Glomerular visceral epithelial cell (primary cell): ENCODE measurements at regions not wholly inside any gene's neighbourhood (a gene's known extent, or its start where the extent isn't known, plus 50 kb on each side); places are given as distances from the start of the nearest gene placed in this dataset.

Experiments used
- DNase-seq: peaks from one replicate; pipeline ENCODE4 v3.0.0-alpha.2; 2016; ENCODE audit errors: extremely low spot score

- no peak for DNase-seq
Measured at GRCh38 chr18:38047820-38048219, 482.2 kb upstream of the CELF4 start.

DNA sequence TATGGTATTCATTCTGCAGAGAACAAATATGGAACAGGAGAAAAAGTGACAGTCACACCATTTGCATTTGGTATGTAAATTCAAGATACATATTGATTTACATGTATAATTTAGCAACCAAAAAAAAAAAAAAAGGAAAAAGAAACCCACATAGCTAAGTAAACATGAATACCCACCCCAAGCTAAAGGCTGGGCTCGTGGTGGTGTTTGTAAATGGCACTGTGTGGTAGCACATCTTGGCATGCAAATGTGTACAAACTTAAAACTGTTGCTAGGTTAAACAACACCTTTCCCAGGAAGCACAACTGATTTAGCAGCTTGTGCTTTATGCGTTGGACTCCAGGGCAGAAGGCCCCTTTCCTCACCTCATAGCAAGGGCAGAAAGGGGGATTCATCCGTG, 481.1 kb upstream of the CELF4 start:
- no peak for DNase-seq

DNA sequence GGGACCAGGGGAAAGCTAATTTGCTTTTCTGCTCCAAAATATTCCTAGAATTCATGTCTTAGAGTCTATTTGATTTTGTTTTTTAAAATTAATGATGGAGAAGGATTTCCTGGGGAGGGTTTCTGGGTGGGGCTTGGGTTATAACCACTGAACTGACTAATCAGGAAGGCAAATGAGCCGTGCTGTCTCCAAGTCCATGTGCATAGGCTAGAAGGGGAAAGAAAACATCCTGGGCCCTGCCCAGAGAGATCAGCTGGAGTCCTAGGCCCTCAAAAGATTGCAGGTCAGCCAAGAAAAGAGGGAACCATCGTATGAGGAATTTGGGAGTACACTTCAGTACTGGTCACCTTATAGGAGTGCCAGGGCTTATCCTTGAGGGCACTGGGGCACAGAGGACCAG, 480.2 kb upstream of the CELF4 start:
- no peak for DNase-seq

- DNase-seq: no peak
Measured at GRCh38 chr18:38042211-38042890, 476.8 kb upstream of the CELF4 start.

DNA sequence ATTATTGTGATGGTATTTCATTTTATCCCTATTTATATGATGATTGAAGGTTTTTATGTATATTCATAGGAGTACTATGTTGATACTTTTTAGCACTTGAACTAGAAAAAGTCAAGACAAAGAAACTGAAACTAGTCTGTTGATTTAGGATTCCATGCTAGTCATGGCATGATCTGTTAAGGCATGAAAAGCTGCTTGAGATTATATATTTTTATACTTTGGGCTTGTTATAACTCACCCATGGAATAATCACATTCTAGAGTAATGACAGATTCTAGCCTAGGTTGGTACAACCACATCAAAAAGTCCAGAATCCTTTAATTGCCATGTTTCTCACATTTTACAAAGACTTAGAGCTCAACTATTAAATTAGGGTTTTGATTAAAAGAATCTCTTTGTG, 472.6 kb upstream of the CELF4 start:
- no peak for DNase-seq

GRCh38 chr18:38035193-38035592, 469.6 kb upstream of the CELF4 start:
- DNase-seq: no peak

GRCh38 chr18:38033282-38033681, 467.7 kb upstream of the CELF4 start:
- peak; percentile 37 for DNase-seq

DNA sequence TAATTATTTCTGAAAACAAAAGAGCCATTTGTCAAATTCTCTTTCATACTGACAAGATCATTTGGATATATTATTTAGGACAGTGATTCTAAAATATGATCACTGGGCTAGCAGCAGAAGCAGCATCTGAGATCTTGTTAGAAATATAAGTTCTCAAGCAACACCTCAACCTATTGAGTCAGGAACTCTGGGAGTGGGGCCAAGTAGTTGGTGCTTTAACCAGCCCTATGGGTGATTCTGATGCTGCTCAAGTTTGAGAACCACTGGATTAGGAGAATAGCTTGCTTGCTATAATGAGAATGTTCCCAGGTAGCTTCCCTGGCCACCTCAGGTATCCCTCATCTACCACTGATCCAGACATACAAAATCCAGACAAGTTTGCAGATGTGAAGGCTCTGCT, 466.9 kb upstream of the CELF4 start:
- no peak for DNase-seq

DNA sequence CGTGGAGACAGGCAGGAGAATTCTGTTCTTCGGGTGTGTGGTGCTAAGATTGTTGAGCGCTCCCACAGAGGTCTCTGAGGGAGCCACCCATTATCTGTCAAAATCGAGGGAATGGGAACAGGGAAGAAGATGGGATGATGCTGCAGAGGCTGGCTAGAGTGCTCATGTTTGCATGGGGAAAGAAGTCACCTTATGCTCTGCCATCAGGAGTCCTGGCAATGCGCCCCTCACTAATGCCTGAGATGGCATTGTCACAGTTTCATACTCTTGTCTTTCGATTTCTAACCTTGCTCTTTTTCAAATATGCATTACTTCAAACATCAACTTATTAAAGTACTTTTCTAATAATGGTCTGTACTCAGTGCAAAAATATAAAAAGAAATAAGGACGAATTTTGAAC, 463.3 kb upstream of the CELF4 start:
- no peak for DNase-seq

DNA sequence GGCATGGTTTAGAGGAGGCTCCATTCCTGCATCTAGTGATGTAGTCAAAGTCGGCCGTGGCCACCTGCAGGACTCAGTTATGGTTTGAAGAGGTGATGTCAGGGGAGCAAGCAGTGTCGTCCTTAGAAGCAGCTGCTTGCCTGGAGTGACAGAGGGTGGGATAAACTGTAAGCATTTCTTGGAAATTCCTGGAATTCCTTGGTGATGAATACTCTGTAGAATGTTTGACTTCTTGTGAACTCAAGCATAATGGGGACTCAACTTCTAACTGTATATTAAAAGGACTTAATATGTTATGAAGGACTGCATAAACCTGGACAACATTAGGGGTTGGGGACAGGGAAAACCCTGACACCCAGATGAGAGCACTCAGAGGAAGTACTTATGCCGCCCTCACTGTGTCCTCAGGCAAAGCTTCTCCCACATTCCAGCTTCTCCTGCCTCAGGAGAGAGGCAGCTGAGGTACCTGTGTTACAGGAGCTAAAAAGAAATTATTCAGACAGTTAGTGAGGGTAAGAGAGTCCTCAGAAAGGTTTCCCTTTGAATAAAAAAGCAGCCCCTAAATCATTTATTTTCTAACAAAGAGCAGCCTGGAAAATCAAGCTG, 459.9 kb upstream of the CELF4 start:
- DNase-seq: peak; percentile 93

GRCh38 chr18:38023871-38024270, 458.3 kb upstream of the CELF4 start:
- peak; percentile 53 for DNase-seq

- DNase-seq: no peak
Measured at GRCh38 chr18:38022234-38022633, 456.6 kb upstream of the CELF4 start.

DNA sequence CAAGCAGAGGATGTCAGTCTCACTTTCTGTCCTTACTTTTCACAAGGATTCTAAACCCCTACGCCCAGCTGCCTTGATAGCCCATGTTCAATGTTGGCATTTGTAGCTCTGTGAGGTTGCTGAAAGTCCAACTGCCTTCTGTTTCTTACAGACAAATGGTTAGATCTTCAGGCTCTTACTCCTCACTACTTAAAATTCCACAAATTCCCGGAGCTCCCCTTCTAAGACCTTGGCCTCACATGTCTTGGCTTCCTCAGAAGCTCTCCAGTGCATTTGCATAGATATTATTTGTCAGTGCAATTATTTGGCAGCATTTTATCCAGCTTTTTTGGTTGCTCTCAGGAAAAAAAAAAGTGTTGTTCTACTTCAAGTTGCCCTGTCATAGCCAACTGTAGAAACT, 453.7 kb upstream of the CELF4 start:
- no peak for DNase-seq

GRCh38 chr18:38010971-38011857, 445.6 kb upstream of the CELF4 start:
- no peak for DNase-seq

- DNase-seq: no peak
Measured at GRCh38 chr18:38010037-38010436, 444.4 kb upstream of the CELF4 start.

- DNase-seq: no peak
Measured at GRCh38 chr18:38009320-38009719, 443.7 kb upstream of the CELF4 start.

- peak; percentile 9 for DNase-seq
Measured at GRCh38 chr18:38007676-38008330, 442.2 kb upstream of the CELF4 start.

DNA sequence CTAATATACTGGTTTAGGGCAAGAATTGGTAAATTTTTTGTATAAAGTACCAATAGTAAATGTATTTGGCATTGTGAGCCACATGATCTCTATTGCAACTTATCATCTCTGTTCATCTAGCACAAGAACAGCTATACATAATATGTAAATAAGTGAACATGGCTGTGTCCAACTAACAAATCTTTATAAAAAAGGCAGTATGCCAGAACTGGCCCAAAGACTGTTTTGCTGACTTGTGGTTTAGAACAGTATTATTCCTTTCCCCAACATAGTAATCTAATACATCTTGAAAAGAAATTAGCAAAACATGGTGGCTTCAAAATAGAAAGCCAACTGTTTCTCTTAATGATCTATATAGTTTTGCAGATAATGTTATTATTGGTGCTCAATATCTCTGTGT, 441.4 kb upstream of the CELF4 start:
- no peak for DNase-seq

DNA sequence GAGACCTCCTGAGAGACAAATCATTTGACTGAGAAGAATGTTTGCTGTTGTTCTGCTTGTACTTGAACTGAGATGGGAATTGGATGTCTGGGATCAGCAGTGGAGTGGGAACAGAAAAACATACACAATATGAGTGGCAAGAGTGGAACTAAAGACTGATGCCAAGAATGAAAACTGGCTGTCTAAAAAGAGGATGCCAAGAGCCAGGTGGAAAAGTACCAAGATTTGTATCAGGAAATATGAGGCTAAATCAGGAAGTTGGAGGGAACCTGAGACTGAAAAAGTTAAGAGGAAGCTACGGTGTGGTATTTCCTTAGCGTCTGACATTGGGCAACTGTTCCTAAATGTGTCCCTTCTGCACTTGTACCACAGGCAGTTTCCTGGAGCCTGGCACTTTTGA, 440.9 kb upstream of the CELF4 start:
- DNase-seq: no peak

DNA sequence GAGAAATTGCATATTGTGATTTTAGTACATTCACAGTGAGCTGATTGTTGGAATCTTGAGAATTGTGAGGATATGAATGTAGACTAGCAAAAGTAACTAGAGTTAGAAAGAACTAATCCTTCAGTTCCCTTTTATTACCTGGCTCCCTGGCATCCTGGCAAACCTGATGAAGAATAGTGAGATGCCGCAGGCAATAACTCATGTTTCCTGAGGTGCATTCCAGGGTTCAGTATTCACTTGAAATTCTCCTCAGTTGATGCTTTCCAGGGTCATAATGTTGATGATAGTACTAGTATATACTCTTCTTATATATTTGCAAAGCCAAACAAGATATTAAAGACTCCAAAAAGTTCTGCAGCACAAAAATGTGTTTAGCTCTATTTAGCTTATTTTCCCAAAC, 432.1 kb upstream of the CELF4 start:
- no peak for DNase-seq

DNA sequence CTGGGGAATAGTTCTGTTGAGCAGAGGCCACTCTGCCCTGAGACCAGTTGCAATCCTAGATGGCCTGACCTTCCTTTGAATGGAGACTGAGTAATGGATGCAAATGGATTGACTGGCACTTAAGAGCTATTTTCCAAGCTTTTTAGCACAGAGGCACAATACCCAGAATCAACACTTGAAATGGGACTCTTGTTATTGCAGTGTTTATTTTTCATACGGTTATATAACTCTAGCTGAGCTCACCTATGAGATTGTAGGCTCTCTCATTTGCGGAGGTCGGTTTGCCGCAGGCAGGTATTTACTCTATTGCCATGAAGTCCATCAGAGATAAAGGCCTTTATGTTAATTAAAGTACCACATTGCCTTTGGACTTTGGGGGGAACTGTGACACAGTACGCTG, 422.3 kb upstream of the CELF4 start:
- no peak for DNase-seq

- DNase-seq: no peak
Measured at GRCh38 chr18:37986665-37987064, 421.1 kb upstream of the CELF4 start.
